Endothelial cell of umbilical vein (primary cell): ENCODE measurements at regions not wholly inside any gene's neighbourhood (a gene's known extent, or its start where the extent isn't known, plus 50 kb on each side); places are given as distances from the start of the nearest gene placed in this dataset.

Experiments
- BruUV-seq: library from RNA; stranded (reverse); fragments of 400-500 nt; replicated peaks from 2 replicates; lab custom pipeline; 2021; lab: Mats Ljungman, UMichigan
- CTCF ChIA-PET: fragments of 300-600, 350-600 bp; sonication (Branson Sonifier 250); formaldehyde crosslinking; loops from one replicate; lab custom pipeline; 2021; ENCODE audit warnings: antibody characterized with exemption, inconsistent platforms; lab: Charles Lee
- POLR2A ChIA-PET: fragments of 300-600, 350-600 bp; sonication (Branson Sonifier 250); formaldehyde crosslinking; loops from one replicate; lab custom pipeline; 2021; ENCODE audit warnings: antibody characterized with exemption, inconsistent platforms; lab: Charles Lee
- DNase-seq: peaks from one replicate; pipeline ENCODE4 v3.0.0-alpha.2; 2011; ENCODE audit warnings: low read depth, low spot score
- FAIRE-seq: peaks from 2 replicates; lab custom pipeline; 2011; peaks lifted over from hg19 to GRCh38; lab: Jason Lieb, UNC
- H2AFZ ChIP-seq: 2 replicates; pipeline ENCODE4 v1.6.0; 2012; ENCODE audit warnings: low read depth, low read length, control low read depth, inconsistent platforms
- H3K27ac ChIP-seq: 2 replicates; pipeline ENCODE4 v1.5.1; 2011; ENCODE audit warnings: low read depth, mild to moderate bottlenecking, control low read depth, low read length, moderate library complexity; ENCODE audit not compliant: insufficient read depth
- H3K27me3 ChIP-seq, 2 experiments: 2 replicates each; pipeline versions ENCODE4 v1.6.0 to v1.6.1; 2011; ENCODE audit warnings: low read length in 2 of 2, mixed read lengths in 1 of 2; ENCODE audit not compliant: control insufficient read depth in 2 of 2, insufficient read depth in 2 of 2
- H3K36me3 ChIP-seq, 2 experiments: 2 replicates in 1 of 2; 3 replicates in 1 of 2; pipeline ENCODE4 v1.5.1; 2011; ENCODE audit warnings: low read length in 2 of 2, mild to moderate bottlenecking in 1 of 2, moderate library complexity in 1 of 2; ENCODE audit not compliant: control insufficient read depth in 2 of 2, insufficient read depth in 2 of 2; ENCODE audit errors: extremely low read depth in 1 of 2
- H3K4me1 ChIP-seq: 3 replicates; pipeline ENCODE4 v1.5.1; 2011; ENCODE audit warnings: mild to moderate bottlenecking, low read length; ENCODE audit not compliant: control insufficient read depth, insufficient read depth; ENCODE audit errors: extremely low read depth
- H3K4me2 ChIP-seq: 2 replicates; pipeline ENCODE4 v1.6.1; 2011; ENCODE audit warnings: low read length, control low read depth, mixed read lengths; ENCODE audit not compliant: insufficient read depth
- H3K4me3 ChIP-seq, 3 experiments: fragments of 200-600 bp in 1 of 3; sonication (generic), shearing (Covaris generic) in 1 of 3; replicated peaks in 1 of 3; 2 replicates each; pipeline ENCODE4 v1.5.1; 2011 to 2016; ENCODE audit warnings: control low read depth in 3 of 3, low read length in 3 of 3, mild to moderate bottlenecking in 2 of 3, inconsistent platforms in 1 of 3, low read depth in 1 of 3, moderate library complexity in 1 of 3; ENCODE audit not compliant: insufficient read depth in 1 of 3
- H3K79me2 ChIP-seq: 2 replicates; pipeline ENCODE4 v1.6.0; 2012; ENCODE audit warnings: low read length, inconsistent platforms; ENCODE audit not compliant: control insufficient read depth, insufficient read depth
- H3K9ac ChIP-seq: replicated peaks from 2 replicates; pipeline ENCODE3; 2011; ENCODE audit warnings: low read length, control low read depth; ENCODE audit not compliant: insufficient read depth; ENCODE audit errors: extremely low read depth
- H3K9me1 ChIP-seq: replicated peaks from 3 replicates; pipeline ENCODE4 v1.6.0; 2011; ENCODE audit warnings: mild to moderate bottlenecking, low read length; ENCODE audit not compliant: control insufficient read depth, insufficient read depth; ENCODE audit errors: extremely low read depth
- H3K9me3 ChIP-seq: replicated peaks from 2 replicates; pipeline ENCODE4 v1.5.1; 2012; ENCODE audit warnings: low read length, inconsistent platforms; ENCODE audit not compliant: control insufficient read depth, insufficient read depth
- H4K20me1 ChIP-seq: replicated peaks from 2 replicates; pipeline ENCODE3; 2011; ENCODE audit warnings: mild to moderate bottlenecking, low read length; ENCODE audit not compliant: control insufficient read depth, insufficient read depth; ENCODE audit errors: extremely low read depth
- CTCF ChIP-seq, 2 donors: IDR thresholded peaks; 1 replicate in 1 of 2; 2 replicates in 1 of 2; pipeline ENCODE4 v1.5.1; 2011; ENCODE audit warnings: low read length in 2 of 2, mild to moderate bottlenecking in 2 of 2, moderate library complexity in 2 of 2, control low read depth in 1 of 2, inconsistent platforms in 1 of 2, low read depth in 1 of 2; ENCODE audit not compliant: insufficient read depth in 1 of 2; ENCODE audit errors: extremely low read depth in 1 of 2
- EZH2 ChIP-seq: IDR thresholded peaks from 2 replicates; pipeline ENCODE4 v1.6.1; 2012; ENCODE audit warnings: borderline replicate concordance, low read depth, mild to moderate bottlenecking, moderate library complexity, low read length, inconsistent platforms; ENCODE audit not compliant: severe bottlenecking
- FOS ChIP-seq: IDR thresholded peaks from 2 replicates; pipeline ENCODE4 v1.6.1; 2011; ENCODE audit warnings: mild to moderate bottlenecking, low read length, moderate library complexity, borderline replicate concordance; ENCODE audit not compliant: insufficient read depth
- GATA2 ChIP-seq: IDR thresholded peaks from 2 replicates; pipeline ENCODE4 v1.7.0; 2011; ENCODE audit warnings: low read depth, mild to moderate bottlenecking, moderate library complexity, mixed read lengths, low read length; ENCODE audit not compliant: insufficient read length, insufficient read depth
- JUN ChIP-seq: IDR thresholded peaks from 2 replicates; pipeline ENCODE4 v1.6.1; 2011; ENCODE audit warnings: borderline replicate concordance, low read depth; ENCODE audit not compliant: insufficient read length, insufficient read depth
- MAX ChIP-seq: IDR thresholded peaks from 2 replicates; pipeline ENCODE4 v1.6.1; 2011; ENCODE audit not compliant: insufficient read depth, insufficient read length
- MYC ChIP-seq: IDR thresholded peaks from one replicate; pipeline ENCODE4 v1.6.1; 2011; ENCODE audit warnings: mild to moderate bottlenecking, low read depth, low read length
- POLR2A ChIP-seq: IDR thresholded peaks from 2 replicates; pipeline ENCODE4 v1.6.1; 2012; ENCODE audit warnings: low read depth, mild to moderate bottlenecking, control low read depth, low read length
- POLR2AphosphoS5 ChIP-seq: IDR thresholded peaks from 2 replicates; pipeline ENCODE4 v1.6.1; 2012; ENCODE audit warnings: low read depth, mild to moderate bottlenecking, control low read depth, low read length, moderate library complexity; ENCODE audit not compliant: insufficient read depth
- dilution Hi-C: fragments of 300-500 bp; cut with MboI; formaldehyde crosslinking; loops from one replicate; pipeline ENCODE4 v1.15.0; 2019; ENCODE audit warnings: low sequenced_read_pairs; ENCODE audit not compliant: extremely low pct_ligation_motif_present
- intact Hi-C: fragments of 100-400 bp; cut with micrococcal nuclease; formaldehyde crosslinking; loops from one replicate; pipeline ENCODE4 v1.10.0; 2022

GRCh38 chr4:11198516-11199305, 230.0 kb downstream of the HS3ST1 start:
- Histone ChIP-seq H3K4me1 (no peaks in the 10 kb centered on the region), H3K9me1 (no peaks in the 10 kb centered on the region), H3K9me3 (no peaks in the 10 kb centered on the region), H3K27ac (no peak overlapping the region), H3K4me2 (no peak overlapping the region), H3K27me3 (no peaks in the 10 kb centered on the region), H3K79me2 (no peaks in the 10 kb centered on the region), H3K9ac (no peak overlapping the region), H4K20me1 (no peaks in the 10 kb centered on the region), H3K36me3 (no peaks in the 10 kb centered on the region), H3K4me3 (no peak overlapping the region), H2AFZ (no peak overlapping the region)
- DNase-seq (no peak), FAIRE-seq (no peak)
- intact Hi-C loops (no loop called here), dilution Hi-C loops (no loop called here)
- BruUV-seq = no TSS peak
- CTCF ChIA-PET = no interaction called here
- TF ChIP-seq FOS = no peak
- no peak for TF ChIP-seq MAX
- no peak for TF ChIP-seq GATA2
- no peak for TF ChIP-seq POLR2AphosphoS5
- no peak for TF ChIP-seq JUN
- no peak for TF ChIP-seq EZH2
- TF ChIP-seq CTCF (IDR thresholded peaks at IDR 0.05; ENCODE audit: extremely low read depth in 1 of 2, insufficient read depth in 1 of 2, low read depth in 1 of 2, low read length in 2 of 2) = no peak
- TF ChIP-seq MYC = no peak
- TF ChIP-seq POLR2A = no peak
- POLR2A ChIA-PET = no interaction called here
